ENCODE measurements at regions not wholly inside any gene's neighbourhood (a gene's known extent, or its start where the extent isn't known, plus 50 kb on each side); places are given as distances from the start of the nearest gene placed in this dataset.

DNA sequence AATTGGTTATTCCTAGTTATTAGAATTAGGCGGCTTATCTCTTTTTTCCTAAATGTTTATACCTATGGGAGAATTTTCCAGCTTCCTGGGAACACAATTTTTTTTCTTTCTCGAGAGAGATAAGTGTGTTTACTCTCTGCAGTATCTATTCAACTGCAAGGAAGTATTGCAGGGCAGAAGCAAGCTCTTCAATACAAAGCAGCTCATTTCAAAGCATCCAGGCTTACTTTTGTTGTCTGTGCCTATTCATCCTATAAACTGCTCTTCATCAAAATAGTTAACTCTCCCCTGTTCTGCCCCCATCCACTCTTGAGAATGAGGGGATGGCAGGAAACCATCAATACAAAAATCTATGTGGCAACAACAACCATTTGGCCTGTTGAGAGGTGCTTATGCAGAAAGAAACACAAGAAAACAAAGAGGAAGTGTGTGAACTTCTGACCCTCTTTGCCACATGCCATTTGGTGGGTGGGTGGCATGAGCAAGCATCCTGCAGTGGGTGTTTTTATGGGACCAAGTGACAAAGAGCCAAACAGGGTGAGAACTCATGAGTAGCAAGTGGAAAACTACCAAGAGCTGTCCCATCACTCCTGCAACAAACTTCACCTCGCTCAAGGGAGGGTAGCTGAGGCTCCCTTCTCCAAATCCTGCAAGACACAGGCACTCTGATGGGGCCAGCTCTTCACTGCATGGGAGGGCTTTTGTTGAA lies 50.6 kb upstream of the MRPS6 start:
- TF ChIP-seq, protein P1, sequence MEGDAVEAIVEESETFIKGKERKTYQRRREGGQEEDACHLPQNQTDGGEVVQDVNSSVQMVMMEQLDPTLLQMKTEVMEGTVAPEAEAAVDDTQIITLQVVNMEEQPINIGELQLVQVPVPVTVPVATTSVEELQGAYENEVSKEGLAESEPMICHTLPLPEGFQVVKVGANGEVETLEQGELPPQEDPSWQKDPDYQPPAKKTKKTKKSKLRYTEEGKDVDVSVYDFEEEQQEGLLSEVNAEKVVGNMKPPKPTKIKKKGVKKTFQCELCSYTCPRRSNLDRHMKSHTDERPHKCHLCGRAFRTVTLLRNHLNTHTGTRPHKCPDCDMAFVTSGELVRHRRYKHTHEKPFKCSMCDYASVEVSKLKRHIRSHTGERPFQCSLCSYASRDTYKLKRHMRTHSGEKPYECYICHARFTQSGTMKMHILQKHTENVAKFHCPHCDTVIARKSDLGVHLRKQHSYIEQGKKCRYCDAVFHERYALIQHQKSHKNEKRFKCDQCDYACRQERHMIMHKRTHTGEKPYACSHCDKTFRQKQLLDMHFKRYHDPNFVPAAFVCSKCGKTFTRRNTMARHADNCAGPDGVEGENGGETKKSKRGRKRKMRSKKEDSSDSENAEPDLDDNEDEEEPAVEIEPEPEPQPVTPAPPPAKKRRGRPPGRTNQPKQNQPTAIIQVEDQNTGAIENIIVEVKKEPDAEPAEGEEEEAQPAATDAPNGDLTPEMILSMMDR (IDR thresholded peaks at IDR 0.05; ENCODE audit: insufficient read depth, low read length) = no peak
- no peak for DNase-seq (ENCODE audit: low read depth)
- no peak overlapping the region for H3K4me3 ChIP-seq (ENCODE audit: low read depth, low read length)

DNA sequence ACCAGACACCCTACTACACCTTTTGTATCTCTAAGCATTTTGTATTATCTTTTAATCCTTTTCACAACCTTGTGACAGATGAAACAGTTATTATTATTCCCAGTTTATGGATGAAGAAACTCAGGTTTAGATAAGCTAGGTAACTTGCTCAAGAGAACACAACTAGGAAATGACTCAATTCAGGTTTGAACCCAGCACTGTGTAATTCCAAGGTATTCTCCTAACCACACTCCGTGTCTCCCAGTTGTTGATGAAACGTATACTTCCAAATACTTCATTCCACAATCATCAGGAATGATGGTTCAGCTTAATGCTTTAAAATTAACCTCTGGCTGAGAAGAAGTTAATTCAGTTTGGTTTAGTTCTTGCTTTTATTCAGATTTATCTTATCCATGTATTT lies 51.7 kb upstream of the MRPS6 start:
- TF ChIP-seq, protein P1 (IDR thresholded peaks at IDR 0.05; ENCODE audit: insufficient read depth, low read length) = no peak
- no peak for DNase-seq (ENCODE audit: low read depth)
- no peak overlapping the region for H3K4me3 ChIP-seq (ENCODE audit: low read depth, low read length)

DNA sequence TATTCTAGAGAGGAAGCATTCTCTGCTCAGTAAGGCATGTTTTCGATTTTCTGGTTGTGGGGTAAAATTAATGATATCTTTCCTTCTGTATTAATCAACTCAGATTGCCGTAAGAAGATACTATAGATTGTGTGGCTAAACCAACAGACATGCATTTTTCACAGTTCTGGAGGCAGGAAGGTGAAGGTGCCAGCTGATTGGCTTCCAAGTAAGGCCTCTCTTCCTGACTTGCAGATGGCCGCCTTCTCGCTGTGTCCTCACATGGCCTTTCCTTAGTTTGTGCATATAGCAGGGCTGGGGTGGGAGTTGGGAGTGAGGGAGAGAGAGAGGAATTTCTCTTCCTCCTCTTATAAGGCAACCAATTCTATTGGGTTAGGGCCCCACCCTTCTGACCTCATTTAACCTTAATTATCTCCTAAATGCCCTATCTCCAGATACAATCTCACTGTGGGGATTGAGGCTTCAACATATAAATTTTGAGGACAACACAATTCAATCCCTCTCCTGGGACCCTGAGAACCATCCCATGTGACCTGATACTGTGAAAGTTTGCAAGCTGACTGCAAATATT lies 52.3 kb upstream of the MRPS6 start:
- no peak for DNase-seq (ENCODE audit: low read depth)
- TF ChIP-seq, protein P1 (IDR thresholded peaks at IDR 0.05; ENCODE audit: insufficient read depth, low read length) = no peak
- H3K4me3 ChIP-seq (ENCODE audit: low read depth, low read length) = no peak overlapping the region

DNA sequence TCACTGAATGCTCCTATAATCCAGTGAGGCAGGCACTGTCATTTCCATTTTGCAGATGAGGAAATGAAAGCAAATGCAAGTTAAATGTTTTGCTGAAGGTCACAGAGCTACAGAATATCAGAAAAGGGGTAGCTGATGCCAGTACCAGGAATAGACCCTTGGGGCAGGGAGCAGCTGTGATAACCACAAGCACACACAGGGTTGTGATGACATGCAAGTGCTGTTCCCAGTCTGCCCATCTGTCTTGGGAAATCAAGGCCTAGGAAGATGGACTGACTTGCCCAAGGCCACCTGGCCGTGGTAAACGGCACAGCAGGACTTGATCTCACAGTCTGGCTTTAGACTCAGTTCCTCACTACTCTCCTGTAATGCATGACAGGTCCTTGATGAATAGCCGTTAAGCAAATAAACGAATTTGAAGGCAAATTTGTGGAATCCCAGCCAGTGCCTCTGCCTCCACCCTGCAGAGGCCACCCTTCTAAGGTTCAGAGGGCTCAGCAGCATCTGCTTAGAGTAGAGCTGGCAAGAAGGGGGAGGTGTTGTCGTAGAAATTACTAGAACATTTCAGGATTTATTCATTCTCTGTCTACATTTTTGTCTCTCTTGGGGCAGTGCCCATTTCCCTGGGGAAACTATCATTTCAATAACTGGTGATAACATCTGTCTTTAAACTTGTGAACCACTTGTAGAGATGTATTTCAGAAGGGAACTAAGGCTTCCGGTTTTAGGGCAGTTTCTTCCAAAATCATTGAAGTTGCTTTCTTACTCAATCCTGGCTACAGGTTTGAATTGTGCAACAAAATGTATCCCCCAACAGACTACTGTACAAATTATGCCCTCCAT lies 53.2 kb upstream of the MRPS6 start:
- DNase-seq (ENCODE audit: low read depth) = peak; percentile 17
- TF ChIP-seq, protein P1 (IDR thresholded peaks at IDR 0.05; ENCODE audit: insufficient read depth, low read length) = no peak

DNA sequence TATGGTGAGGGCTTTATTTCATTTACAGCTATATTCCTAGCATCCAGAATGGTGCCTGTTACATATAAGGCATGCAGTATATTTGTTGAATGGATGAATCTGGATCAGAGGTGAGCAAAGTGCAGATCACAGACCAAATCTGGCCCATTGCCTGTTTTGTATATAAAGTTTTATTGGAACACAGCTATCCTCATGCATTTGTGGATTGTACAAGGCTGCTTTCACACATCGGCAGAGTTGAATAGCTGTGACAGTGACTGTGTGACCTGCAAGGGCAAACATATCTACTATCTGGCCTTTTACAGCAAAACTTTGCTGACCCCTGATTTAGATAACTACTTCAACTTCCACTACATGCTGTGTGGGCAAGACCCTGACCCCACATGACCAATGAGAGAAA lies 54.0 kb upstream of the MRPS6 start:
- TF ChIP-seq, protein P1 (IDR thresholded peaks at IDR 0.05; ENCODE audit: insufficient read depth, low read length) = no peak
- DNase-seq (ENCODE audit: low read depth) = no peak
- no peak overlapping the region for H3K4me3 ChIP-seq (ENCODE audit: low read depth, low read length)

More for the DNA sequence above, 53.2 kb upstream of the MRPS6 start:
- H3K4me3 ChIP-seq (ENCODE audit: low read depth, low read length) = no peak overlapping the region

DNA sequence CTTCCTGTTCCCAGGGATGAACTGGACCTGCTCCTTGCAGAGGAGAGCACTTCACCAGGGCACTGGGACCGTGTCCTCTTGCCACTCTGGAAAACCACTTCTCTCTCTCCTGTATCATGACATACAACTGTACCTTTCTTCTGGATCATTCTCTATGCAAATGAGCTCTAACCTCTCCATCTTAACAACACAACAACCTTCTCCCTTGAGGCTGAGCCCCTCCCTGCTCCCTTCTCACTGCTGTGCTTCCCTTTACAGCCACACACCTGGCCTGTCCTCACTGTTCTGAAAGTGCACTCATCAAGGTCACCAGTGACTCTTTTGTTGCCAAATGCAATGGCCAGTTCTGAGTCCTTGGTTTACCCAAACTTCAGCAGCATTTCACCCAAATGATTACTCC lies 54.5 kb upstream of the MRPS6 start:
- H3K4me3 ChIP-seq (ENCODE audit: low read depth, low read length) = no peak overlapping the region
- DNase-seq (ENCODE audit: low read depth) = no peak
- TF ChIP-seq, protein P1 (IDR thresholded peaks at IDR 0.05; ENCODE audit: insufficient read depth, low read length) = no peak
